Parathyroid adenoma (tissue), 2 donors: ENCODE measurements at regions not wholly inside any gene's neighbourhood (a gene's known extent, or its start where the extent isn't known, plus 50 kb on each side); places are given as distances from the start of the nearest gene placed in this dataset.

ENCODE experiments used
- H2AFZ ChIP-seq: fragments of 300-600 bp; sonication (generic); one replicate; pipeline ENCODE4 v1.7.0; 2017; ENCODE audit warnings: antibody characterized with exemption, mild to moderate bottlenecking
- H3K27ac ChIP-seq: fragments of 300-600 bp; sonication (generic); one replicate; pipeline ENCODE4 v1.7.0; 2017
- H3K27me3 ChIP-seq: fragments of 300-600 bp; sonication (generic); one replicate; pipeline ENCODE4 v1.7.0; 2017; ENCODE audit warnings: low read length; ENCODE audit not compliant: control insufficient read depth, insufficient read depth
- H3K36me3 ChIP-seq: fragments of 300-600 bp; sonication (generic); one replicate; pipeline ENCODE4 v1.7.0; 2017; ENCODE audit warnings: low read length; ENCODE audit not compliant: control insufficient read depth, insufficient read depth
- H3K4me1 ChIP-seq: fragments of 300-600 bp; sonication (generic); one replicate; pipeline ENCODE4 v1.7.0; 2017; ENCODE audit warnings: control low read depth
- H3K4me2 ChIP-seq: fragments of 300-600 bp; sonication (generic); one replicate; pipeline ENCODE4 v1.7.0; 2017; ENCODE audit warnings: low read length
- H3K4me3 ChIP-seq: fragments of 300-600 bp; sonication (generic); one replicate; pipeline ENCODE4 v1.7.0; 2017; ENCODE audit warnings: low read depth, low read length
- H3K79me2 ChIP-seq: fragments of 300-600 bp; sonication (generic); one replicate; pipeline ENCODE4 v1.7.0; 2017; ENCODE audit warnings: control low read depth
- H3K9ac ChIP-seq: fragments of 300-600 bp; sonication (generic); one replicate; pipeline ENCODE4 v1.7.0; 2017; ENCODE audit warnings: mild to moderate bottlenecking
- H3K9me3 ChIP-seq: fragments of 300-600 bp; sonication (generic); one replicate; pipeline ENCODE4 v1.7.0; 2017; ENCODE audit warnings: low read length; ENCODE audit not compliant: control insufficient read depth
- CTCF ChIP-seq: fragments of 300-600 bp; sonication (generic); IDR thresholded peaks from one replicate; pipeline ENCODE4 v1.7.0; 2017; ENCODE audit warnings: antibody characterized with exemption, mild to moderate bottlenecking
- donor health status: primary hyperparathyroidism.

DNA sequence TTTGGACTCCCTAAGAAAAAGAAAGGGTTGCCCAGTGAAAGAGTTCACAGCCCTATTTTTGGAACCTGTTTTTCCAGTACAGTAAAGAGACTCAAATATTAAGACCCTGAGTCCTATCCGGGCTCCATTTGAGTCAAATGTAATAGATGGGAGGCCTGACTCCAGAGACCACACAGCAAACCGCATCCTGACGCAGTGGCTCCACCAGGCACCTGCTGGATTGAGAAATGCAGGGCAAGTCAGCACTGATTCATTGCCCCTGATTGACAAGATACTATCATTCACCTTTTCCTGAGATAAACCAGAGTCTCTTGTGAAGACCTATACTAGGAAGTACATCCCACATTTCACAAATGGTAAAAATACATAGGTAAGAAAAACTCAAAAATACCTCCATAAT, 715.7 kb upstream of the SOX9 start:
- no peak overlapping the region for H3K4me2 ChIP-seq

DNA sequence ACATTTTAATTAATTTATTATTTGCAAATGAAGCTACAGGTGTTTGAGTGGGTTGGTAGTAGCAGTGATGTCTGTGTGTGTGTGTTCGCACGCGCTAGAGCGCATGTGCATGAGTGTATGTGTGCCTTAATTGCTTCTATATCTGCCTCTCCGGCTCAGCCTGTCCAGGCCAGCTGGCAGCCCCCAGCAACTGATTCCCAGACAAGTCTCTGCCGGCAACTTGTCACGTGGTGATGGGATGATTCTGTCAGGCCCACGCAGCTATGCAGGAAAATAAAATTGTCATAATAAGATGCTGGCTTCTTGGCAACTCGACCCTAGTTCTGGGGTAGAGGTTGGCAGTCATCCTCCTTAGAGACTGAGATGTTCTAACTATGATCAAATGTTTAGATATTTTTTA, 712.8 kb upstream of the SOX9 start:
- no peaks in the 10 kb centered on the region for H3K4me1 ChIP-seq
- no peak overlapping the region for H3K4me2 ChIP-seq
- no peaks in the 10 kb centered on the region for H3K79me2 ChIP-seq
- H3K27me3 ChIP-seq = no peaks in the 10 kb centered on the region
- no peak overlapping the region for H3K9ac ChIP-seq
- no peak overlapping the region for H3K4me3 ChIP-seq
- no peak for TF ChIP-seq CTCF
- no peaks in the 10 kb centered on the region for H3K36me3 ChIP-seq
- no peak overlapping the region for H3K27ac ChIP-seq
- H2AFZ ChIP-seq = no peak overlapping the region
- no peaks in the 10 kb centered on the region for H3K9me3 ChIP-seq

More for the DNA sequence above, 715.7 kb upstream of the SOX9 start:
- Histone ChIP-seq H2AFZ (no peak overlapping the region), H3K79me2 (no peaks in the 10 kb centered on the region), H3K36me3 (no peaks in the 10 kb centered on the region), H3K9me3 (no peaks in the 10 kb centered on the region), H3K4me3 (no peak overlapping the region), H3K4me1 (no peaks in the 10 kb centered on the region), H3K9ac (no peak overlapping the region), H3K27me3 (no peaks in the 10 kb centered on the region), H3K27ac (no peak overlapping the region)
- no peak for TF ChIP-seq CTCF

- Histone ChIP-seq H3K9me3 (no peaks in the 10 kb centered on the region), H3K9ac (no peak overlapping the region), H3K27ac (no peak overlapping the region), H3K4me2 (no peak overlapping the region), H3K4me3 (no peak overlapping the region), H3K4me1 (no peaks in the 10 kb centered on the region), H3K27me3 (no peaks in the 10 kb centered on the region), H3K36me3 (no peaks in the 10 kb centered on the region), H2AFZ (no peak overlapping the region), H3K79me2 (no peaks in the 10 kb centered on the region)
- no peak for TF ChIP-seq CTCF
Observed at GRCh38 chr17:71409137-71409536, 711.7 kb upstream of the SOX9 start.

DNA sequence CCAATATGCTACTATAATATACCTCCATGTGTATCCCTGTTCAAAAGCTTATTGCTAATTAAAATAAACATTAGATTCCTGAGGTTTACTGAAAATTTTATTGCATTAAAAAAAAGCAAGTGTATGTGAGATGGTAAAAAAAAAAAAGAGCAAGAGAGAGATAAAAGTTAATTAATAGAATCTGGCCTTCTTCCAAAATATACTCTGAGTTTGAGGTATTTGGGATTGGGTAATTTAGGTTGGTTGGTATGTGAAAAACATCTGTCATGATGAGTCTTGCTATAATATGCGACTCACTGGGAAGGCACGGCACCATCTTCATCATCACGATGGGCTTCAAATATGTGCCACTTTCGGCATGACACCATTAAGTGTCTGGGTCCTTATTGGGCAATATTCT, 711.1 kb upstream of the SOX9 start:
- no peaks in the 10 kb centered on the region for H3K9me3 ChIP-seq
- H3K27ac ChIP-seq = no peak overlapping the region
- no peak overlapping the region for H3K4me3 ChIP-seq
- H3K36me3 ChIP-seq = no peaks in the 10 kb centered on the region
- no peak overlapping the region for H3K9ac ChIP-seq
- H3K4me1 ChIP-seq = no peaks in the 10 kb centered on the region
- no peak overlapping the region for H2AFZ ChIP-seq
- H3K79me2 ChIP-seq = no peaks in the 10 kb centered on the region
- H3K4me2 ChIP-seq = no peak overlapping the region
- no peaks in the 10 kb centered on the region for H3K27me3 ChIP-seq
- no peak for TF ChIP-seq CTCF

DNA sequence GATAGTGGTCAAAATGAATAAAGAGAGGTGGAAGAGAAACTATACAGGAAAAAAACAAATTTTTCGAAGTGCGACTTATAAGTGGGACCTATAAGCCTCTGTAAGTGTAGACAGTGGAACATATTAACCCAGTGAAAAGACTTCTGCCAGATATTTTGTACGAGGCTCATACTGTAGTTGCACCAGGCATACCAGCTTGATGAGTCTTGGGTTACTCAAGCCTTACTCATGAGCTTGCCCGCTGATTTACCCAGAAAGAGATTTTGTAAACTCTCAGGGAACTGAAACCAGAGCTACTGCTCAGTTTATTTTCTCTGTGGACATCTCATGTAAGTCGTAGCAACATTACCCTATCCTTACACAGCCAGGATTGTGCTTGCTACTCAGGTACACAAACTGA, 708.0 kb upstream of the SOX9 start:
- Histone ChIP-seq H3K27me3 (no peaks in the 10 kb centered on the region), H3K36me3 (no peaks in the 10 kb centered on the region), H3K4me2 (no peak overlapping the region), H3K4me3 (no peak overlapping the region), H3K9me3 (no peaks in the 10 kb centered on the region), H3K9ac (no peak overlapping the region), H3K27ac (no peak overlapping the region), H3K79me2 (no peaks in the 10 kb centered on the region), H2AFZ (no peak overlapping the region), H3K4me1 (no peaks in the 10 kb centered on the region)
- TF ChIP-seq CTCF = no peak
